D721Med (cell line): ENCODE measurements at regions not wholly inside any gene's neighbourhood (a gene's known extent, or its start where the extent isn't known, plus 50 kb on each side); places are given as distances from the start of the nearest gene placed in this dataset.

Experiments used
- DNase-seq: peaks from one replicate; pipeline ENCODE4 v3.0.0; 2011; ENCODE audit warnings: low spot score; ENCODE audit not compliant: insufficient read length
- FAIRE-seq: peaks from 2 replicates; lab custom pipeline; 2011; peaks lifted over from hg19 to GRCh38; lab: Jason Lieb, UNC
- CTCF ChIP-seq: IDR thresholded peaks from 2 replicates; pipeline ENCODE4 v1.5.1; 2012; ENCODE audit warnings: mild to moderate bottlenecking, control low read depth; ENCODE audit not compliant: insufficient read depth; ENCODE audit errors: missing control alignments

- no peak for TF ChIP-seq CTCF
- FAIRE-seq (no peak), DNase-seq (no peak)
These were observed 83.6 kb upstream of the CADM1 start for GRCh38 chr11:115587718-115588342.

- no peak for DNase-seq
- no peak for FAIRE-seq
- no peak for TF ChIP-seq CTCF
These were observed 81.3 kb upstream of the CADM1 start for GRCh38 chr11:115585361-115586024.

GRCh38 chr11:115581871-115582639 is 77.8 kb upstream of the CADM1 start:
- TF ChIP-seq CTCF = peak; percentile 24
- FAIRE-seq = no peak

GRCh38 chr11:115580927-115581680 is 76.9 kb upstream of the CADM1 start:
- no peak for TF ChIP-seq CTCF
- FAIRE-seq (no peak), DNase-seq (no peak)

More at GRCh38 chr11:115581871-115582639, 77.8 kb upstream of the CADM1 start:
- DNase-seq = no peak

- DNase-seq (no peak), FAIRE-seq (no peak)
- no peak for TF ChIP-seq CTCF
These were observed 76.2 kb upstream of the CADM1 start for GRCh38 chr11:115580416-115580815.

GRCh38 chr11:115579181-115579825 is 75.1 kb upstream of the CADM1 start:
- no peak for FAIRE-seq
- no peak for TF ChIP-seq CTCF
- DNase-seq = no peak
